ENCODE measurements at regions not wholly inside any gene's neighbourhood (a gene's known extent, or its start where the extent isn't known, plus 50 kb on each side); places are given as distances from the start of the nearest gene placed in this dataset.

DNA sequence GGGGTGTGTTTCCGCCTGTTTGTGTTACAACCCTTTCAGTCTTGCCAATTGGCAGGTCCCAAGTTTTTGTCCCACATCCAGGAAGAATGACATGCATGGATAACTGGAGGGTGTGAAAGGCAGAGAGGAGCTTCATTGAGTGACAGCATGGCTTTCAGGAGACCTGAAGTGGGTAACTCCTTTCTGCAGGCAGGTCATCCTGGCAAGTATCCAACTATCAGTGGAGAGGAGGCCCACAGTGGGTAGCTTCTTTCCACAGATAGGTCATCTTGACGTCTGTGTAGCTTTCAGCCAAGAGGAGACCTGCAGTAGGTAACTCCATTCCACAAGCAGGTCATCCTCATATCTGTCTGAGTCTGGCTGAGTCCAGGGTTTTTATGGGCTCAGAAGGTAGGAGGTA lies 1268.8 kb upstream of the CNTN5 start:
- TF ChIP-seq, protein P1, sequence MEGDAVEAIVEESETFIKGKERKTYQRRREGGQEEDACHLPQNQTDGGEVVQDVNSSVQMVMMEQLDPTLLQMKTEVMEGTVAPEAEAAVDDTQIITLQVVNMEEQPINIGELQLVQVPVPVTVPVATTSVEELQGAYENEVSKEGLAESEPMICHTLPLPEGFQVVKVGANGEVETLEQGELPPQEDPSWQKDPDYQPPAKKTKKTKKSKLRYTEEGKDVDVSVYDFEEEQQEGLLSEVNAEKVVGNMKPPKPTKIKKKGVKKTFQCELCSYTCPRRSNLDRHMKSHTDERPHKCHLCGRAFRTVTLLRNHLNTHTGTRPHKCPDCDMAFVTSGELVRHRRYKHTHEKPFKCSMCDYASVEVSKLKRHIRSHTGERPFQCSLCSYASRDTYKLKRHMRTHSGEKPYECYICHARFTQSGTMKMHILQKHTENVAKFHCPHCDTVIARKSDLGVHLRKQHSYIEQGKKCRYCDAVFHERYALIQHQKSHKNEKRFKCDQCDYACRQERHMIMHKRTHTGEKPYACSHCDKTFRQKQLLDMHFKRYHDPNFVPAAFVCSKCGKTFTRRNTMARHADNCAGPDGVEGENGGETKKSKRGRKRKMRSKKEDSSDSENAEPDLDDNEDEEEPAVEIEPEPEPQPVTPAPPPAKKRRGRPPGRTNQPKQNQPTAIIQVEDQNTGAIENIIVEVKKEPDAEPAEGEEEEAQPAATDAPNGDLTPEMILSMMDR (IDR thresholded peaks at IDR 0.05; ENCODE audit: insufficient read depth, low read length, poor library complexity, severe bottlenecking): no peak
- no peak for TF ChIP-seq EZH2phosphoT487 (conservative IDR thresholded peaks at IDR 0.05; ENCODE audit: low read length)
